ENCODE measurements at regions not wholly inside any gene's neighbourhood (a gene's known extent, or its start where the extent isn't known, plus 50 kb on each side); places are given as distances from the start of the nearest gene placed in this dataset.
"Not testable (repeated sequence)": the region's sequence is repeated elsewhere in the genome, so short reads cannot be mapped to it uniquely, and the experiment has no call there.

- CTCF ChIA-PET: no interaction called here
- H3K36me3 Mint-ChIP-seq: no peaks in the 10 kb centered on the region
- no peak overlapping the region for H3K27ac Mint-ChIP-seq
- ATAC-seq (no peak), DNase-seq (no peak)
- H3K4me1 Mint-ChIP-seq: no peaks in the 10 kb centered on the region
- H3K9me3 Mint-ChIP-seq (ENCODE audit: low read depth): no peaks in the 10 kb centered on the region
- no peak overlapping the region for H3K4me3 Mint-ChIP-seq
- no peaks in the 10 kb centered on the region for H3K27me3 Mint-ChIP-seq
These were observed 1433.2 kb downstream of the LRFN5 start for GRCh38 chr14:43039881-43040280.

GRCh38 chr14:43031598-43031997 lies 1424.9 kb downstream of the LRFN5 start:
- Mint-ChIP-seq H3K36me3 (no peaks in the 10 kb centered on the region), H3K4me1 (no peaks in the 10 kb centered on the region), H3K27ac (no peak overlapping the region), H3K27me3 (no peaks in the 10 kb centered on the region), H3K9me3 (ENCODE audit: low read depth) (no peaks in the 10 kb centered on the region), H3K4me3 (no peak overlapping the region)
- ATAC-seq (no peak), DNase-seq (no peak)
- CTCF ChIA-PET: no interaction called here

DNA sequence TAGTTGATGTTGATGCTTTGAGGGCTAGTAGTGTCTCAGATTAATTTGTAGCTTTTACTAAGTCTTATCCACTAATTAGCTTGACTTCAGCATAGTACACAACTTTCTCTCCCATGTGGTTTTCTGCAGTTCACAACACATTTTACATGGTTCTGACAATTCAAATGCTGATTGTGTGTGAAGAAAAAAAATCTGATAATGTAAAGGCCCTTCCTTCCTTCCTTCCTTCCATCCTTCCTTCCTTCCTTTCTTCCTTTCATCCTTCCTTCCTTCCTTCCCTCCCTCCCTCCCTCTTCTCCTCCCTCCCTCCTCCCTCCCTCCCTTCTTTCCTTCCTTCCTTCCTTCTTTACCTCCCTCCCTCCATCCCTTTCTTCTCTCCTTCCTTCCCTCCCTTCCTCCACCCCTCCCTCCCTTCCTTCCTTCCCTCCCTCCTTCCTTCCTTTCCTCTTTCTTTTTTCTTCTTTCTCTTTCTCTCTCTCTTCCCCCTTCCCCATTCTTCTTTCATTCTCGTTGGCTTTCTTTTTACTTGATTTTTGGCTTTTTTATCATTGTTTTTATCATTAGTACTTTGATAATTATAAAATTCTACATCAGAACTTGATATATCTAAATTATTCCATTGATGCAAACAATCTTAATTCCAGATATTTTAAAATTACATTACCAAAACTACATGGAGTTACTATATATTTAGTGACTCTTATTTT lies 1415.6 kb downstream of the LRFN5 start:
- CTCF ChIA-PET: no interaction called here
- Mint-ChIP-seq H3K9me3 (ENCODE audit: low read depth) (peaks cover 7% of the 10 kb centered on the region), H3K36me3 (no peaks in the 10 kb centered on the region), H3K27ac (no peak overlapping the region), H3K4me3 (no peak overlapping the region), H3K27me3 (no peaks in the 10 kb centered on the region), H3K4me1 (no peaks in the 10 kb centered on the region)
- no peak for ATAC-seq
- no peak for DNase-seq

DNA sequence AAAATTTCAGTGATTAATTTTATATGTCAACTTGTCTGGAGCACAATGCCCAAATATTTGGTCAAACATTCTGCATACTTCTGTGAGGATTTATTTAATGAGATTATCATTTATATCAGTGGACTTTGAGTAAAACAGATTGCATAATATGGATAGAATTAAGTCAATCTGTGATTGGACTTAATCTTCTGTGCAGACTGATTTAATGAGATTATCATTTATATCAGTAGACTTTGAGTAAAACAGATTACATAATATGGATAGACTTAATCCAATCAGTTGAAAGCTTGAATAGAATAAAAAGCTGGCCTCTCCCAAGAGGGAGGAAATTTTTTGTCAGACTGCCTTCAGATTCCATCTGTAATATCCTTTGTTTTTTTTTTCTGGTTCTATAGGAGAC lies 1413.2 kb downstream of the LRFN5 start:
- peaks cover 10% of the 10 kb centered on the region for H3K9me3 Mint-ChIP-seq (ENCODE audit: low read depth)
- no peaks in the 10 kb centered on the region for H3K36me3 Mint-ChIP-seq
- CTCF ChIA-PET: no interaction called here
- no peaks in the 10 kb centered on the region for H3K4me1 Mint-ChIP-seq
- no peak for ATAC-seq
- no peak for DNase-seq
- H3K27ac Mint-ChIP-seq: no peak overlapping the region
- no peaks in the 10 kb centered on the region for H3K27me3 Mint-ChIP-seq
- no peak overlapping the region for H3K4me3 Mint-ChIP-seq

- Mint-ChIP-seq H3K9me3 (ENCODE audit: low read depth) (peaks cover 9% of the 10 kb centered on the region), H3K27me3 (no peaks in the 10 kb centered on the region), H3K27ac (no peak overlapping the region), H3K4me3 (no peak overlapping the region), H3K36me3 (no peaks in the 10 kb centered on the region), H3K4me1 (no peaks in the 10 kb centered on the region)
- CTCF ChIA-PET: no interaction called here
- DNase-seq: no peak
- no peak for ATAC-seq
These were observed 1407.7 kb downstream of the LRFN5 start for GRCh38 chr14:43014338-43014737.

- no peak overlapping the region for H3K4me3 Mint-ChIP-seq
- no peak overlapping the region for H3K27ac Mint-ChIP-seq
- DNase-seq (no peak), ATAC-seq (no peak)
- CTCF ChIA-PET: no interaction called here
- no peaks in the 10 kb centered on the region for H3K27me3 Mint-ChIP-seq
- H3K4me1 Mint-ChIP-seq: no peaks in the 10 kb centered on the region
- H3K9me3 Mint-ChIP-seq (ENCODE audit: low read depth): peaks cover 9% of the 10 kb centered on the region
- no peaks in the 10 kb centered on the region for H3K36me3 Mint-ChIP-seq
These were observed 1406.1 kb downstream of the LRFN5 start for GRCh38 chr14:43012817-43013216.

DNA sequence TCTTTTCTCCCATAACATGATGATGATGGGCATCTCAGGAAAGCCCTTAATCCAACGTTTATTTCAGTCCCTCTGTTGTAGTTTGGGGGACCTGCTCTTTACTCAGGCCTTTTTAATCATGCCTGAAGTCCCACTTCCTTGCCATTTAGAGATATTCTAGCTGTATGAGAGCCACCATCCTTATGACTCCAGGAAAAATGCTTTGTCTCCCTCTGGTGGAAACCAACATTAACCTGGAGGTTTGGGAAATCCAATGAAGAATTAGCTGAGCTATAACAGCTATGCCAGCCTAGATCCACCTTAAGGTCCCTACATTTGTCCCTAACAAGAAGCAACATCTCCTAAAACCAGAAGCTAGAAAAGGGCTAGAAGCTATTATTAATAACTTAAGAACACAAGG lies 1399.1 kb downstream of the LRFN5 start:
- Mint-ChIP-seq H3K27ac (no peak overlapping the region), H3K36me3 (no peaks in the 10 kb centered on the region), H3K4me3 (no peak overlapping the region), H3K27me3 (no peaks in the 10 kb centered on the region), H3K9me3 (ENCODE audit: low read depth) (peaks cover 28% of the 10 kb centered on the region), H3K4me1 (no peaks in the 10 kb centered on the region)
- DNase-seq (no peak), ATAC-seq (no peak)
- CTCF ChIA-PET: no interaction called here

- H3K4me1 Mint-ChIP-seq: no peaks in the 10 kb centered on the region
- CTCF ChIA-PET: no interaction called here
- H3K27me3 Mint-ChIP-seq: no peaks in the 10 kb centered on the region
- no peak for ATAC-seq
- H3K27ac Mint-ChIP-seq: no peak overlapping the region
- H3K36me3 Mint-ChIP-seq: no peaks in the 10 kb centered on the region
- DNase-seq: no peak
- H3K9me3 Mint-ChIP-seq (ENCODE audit: low read depth): peaks cover 33% of the 10 kb centered on the region
- no peak overlapping the region for H3K4me3 Mint-ChIP-seq
These were observed 1397.2 kb downstream of the LRFN5 start for GRCh38 chr14:43003845-43004244.

DNA sequence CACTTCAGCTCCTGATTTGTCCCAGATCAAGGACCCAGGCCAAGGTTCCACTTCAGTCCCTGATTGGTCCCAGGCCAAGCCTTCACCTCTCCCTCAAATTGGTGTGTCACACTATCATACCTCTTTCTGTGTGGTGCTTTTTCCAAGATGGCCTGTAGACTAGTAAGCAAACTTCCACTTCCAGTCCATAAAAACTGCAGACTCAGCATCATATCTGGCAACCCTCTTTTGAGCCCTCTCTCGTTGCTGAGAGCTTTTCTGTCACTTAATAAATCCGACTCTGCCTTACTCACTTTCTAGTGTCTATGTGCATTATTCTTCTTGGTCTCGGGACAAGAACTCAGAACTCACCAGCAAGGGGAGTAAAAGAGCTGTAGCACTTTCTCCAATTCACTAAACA lies 1395.1 kb downstream of the LRFN5 start:
- no peak overlapping the region for H3K4me3 Mint-ChIP-seq
- CTCF ChIA-PET: no interaction called here
- no peaks in the 10 kb centered on the region for H3K27me3 Mint-ChIP-seq
- no peaks in the 10 kb centered on the region for H3K4me1 Mint-ChIP-seq
- ATAC-seq (no peak), DNase-seq (no peak)
- no peaks in the 10 kb centered on the region for H3K36me3 Mint-ChIP-seq
- H3K27ac Mint-ChIP-seq: no peak overlapping the region
- H3K9me3 Mint-ChIP-seq (ENCODE audit: low read depth): peaks cover 28% of the 10 kb centered on the region

DNA sequence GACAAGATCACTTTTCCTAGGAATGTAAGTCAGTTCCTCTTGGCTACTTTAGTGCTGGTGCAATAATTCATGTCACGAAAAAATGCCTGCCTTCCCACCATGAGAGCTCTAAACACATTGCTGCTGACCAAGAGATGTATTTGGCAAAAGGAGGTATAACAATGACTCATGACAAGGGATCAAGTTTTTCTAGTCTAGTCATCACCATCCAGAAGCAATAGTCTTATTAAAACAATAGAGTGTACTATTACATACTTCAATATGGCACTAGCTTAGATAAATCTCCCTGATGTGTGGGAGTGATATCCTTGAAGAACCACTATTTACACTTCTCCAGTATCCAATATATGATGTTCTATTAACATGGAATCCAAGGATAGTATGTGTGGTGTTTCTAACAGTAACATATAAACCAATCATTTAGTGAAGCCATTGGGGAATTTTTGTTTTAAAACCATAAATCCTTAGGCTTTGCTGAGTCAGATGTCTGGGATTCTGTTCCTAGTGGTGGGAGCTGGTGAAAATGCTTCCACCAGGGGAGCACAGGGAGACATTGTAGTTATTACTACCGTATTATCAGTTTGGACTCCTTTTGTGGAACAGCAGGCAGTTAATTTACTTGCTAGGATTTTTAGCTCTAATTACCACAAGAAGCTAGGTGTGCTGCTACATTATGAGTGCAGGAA lies 1387.5 kb downstream of the LRFN5 start:
- ATAC-seq (no peak), DNase-seq (no peak)
- Mint-ChIP-seq H3K27me3 (no peaks in the 10 kb centered on the region), H3K36me3 (no peaks in the 10 kb centered on the region), H3K4me3 (no peak overlapping the region), H3K27ac (no peak overlapping the region), H3K9me3 (ENCODE audit: low read depth) (peaks cover 2% of the 10 kb centered on the region), H3K4me1 (no peaks in the 10 kb centered on the region)
- CTCF ChIA-PET: no interaction called here

GRCh38 chr14:42992930-42993329 lies 1386.3 kb downstream of the LRFN5 start:
- Mint-ChIP-seq H3K4me3 (no peak overlapping the region), H3K36me3 (no peaks in the 10 kb centered on the region), H3K27me3 (no peaks in the 10 kb centered on the region), H3K4me1 (no peaks in the 10 kb centered on the region), H3K27ac (no peak overlapping the region), H3K9me3 (ENCODE audit: low read depth) (peaks cover 7% of the 10 kb centered on the region)
- no peak for ATAC-seq
- DNase-seq: no peak
- CTCF ChIA-PET: no interaction called here

- no peak overlapping the region for H3K27ac Mint-ChIP-seq
- H3K4me3 Mint-ChIP-seq: no peak overlapping the region
- no peaks in the 10 kb centered on the region for H3K4me1 Mint-ChIP-seq
- CTCF ChIA-PET: no interaction called here
- no peaks in the 10 kb centered on the region for H3K36me3 Mint-ChIP-seq
- H3K27me3 Mint-ChIP-seq: no peaks in the 10 kb centered on the region
- ATAC-seq (no peak), DNase-seq (no peak)
- peaks cover 5% of the 10 kb centered on the region for H3K9me3 Mint-ChIP-seq (ENCODE audit: low read depth)
These were observed 1373.7 kb downstream of the LRFN5 start for GRCh38 chr14:42980419-42980818.

DNA sequence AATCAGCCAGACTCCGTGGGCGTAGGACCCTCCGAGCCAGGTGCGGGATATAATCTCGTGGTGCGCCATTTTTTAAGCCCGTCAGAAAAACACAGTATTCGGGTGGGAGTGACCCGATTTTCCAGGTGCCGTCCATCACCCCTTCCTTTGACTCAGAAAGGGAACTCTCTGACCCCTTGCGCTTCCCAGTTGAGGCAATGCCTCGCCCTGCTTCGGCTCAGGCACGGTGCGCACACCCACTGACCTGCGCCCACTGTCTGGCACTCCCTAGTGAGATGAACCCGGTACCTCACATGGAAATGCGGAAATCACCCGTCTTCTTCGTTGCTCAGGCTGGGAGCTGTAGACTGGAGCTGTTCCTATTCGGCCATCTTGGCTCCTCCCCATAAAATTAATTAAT lies 1366.5 kb downstream of the LRFN5 start:
- H3K4me1 Mint-ChIP-seq; H3K9me3 Mint-ChIP-seq (ENCODE audit: low read depth); H3K4me3 Mint-ChIP-seq; ATAC-seq; CTCF ChIA-PET; H3K27ac Mint-ChIP-seq; H3K36me3 Mint-ChIP-seq; H3K27me3 Mint-ChIP-seq; DNase-seq: not testable (repeated sequence)

- H3K4me1 Mint-ChIP-seq: no peaks in the 10 kb centered on the region
- no peak overlapping the region for H3K4me3 Mint-ChIP-seq
- no peaks in the 10 kb centered on the region for H3K36me3 Mint-ChIP-seq
- ATAC-seq: no peak
- no peaks in the 10 kb centered on the region for H3K27me3 Mint-ChIP-seq
- peaks cover 13% of the 10 kb centered on the region for H3K9me3 Mint-ChIP-seq (ENCODE audit: low read depth)
- CTCF ChIA-PET: no interaction called here
- no peak for DNase-seq
- no peak overlapping the region for H3K27ac Mint-ChIP-seq
These were observed 1358.8 kb downstream of the LRFN5 start for GRCh38 chr14:42965512-42965911.
